GM23248 (cell line): ENCODE measurements at regions not wholly inside any gene's neighbourhood (a gene's known extent, or its start where the extent isn't known, plus 50 kb on each side); places are given as distances from the start of the nearest gene placed in this dataset.
A peak's percentile ranks its signal among the peaks of the same experiment; 100 is the strongest.

ENCODE experiments used
- DNase-seq: peaks from one replicate; pipeline ENCODE4 v3.0.0-alpha.2; 2015
- H2AFZ ChIP-seq: fragments of 200-600 bp; sonication (generic); 2 replicates; pipeline ENCODE4 v1.6.1; 2016; ENCODE audit warnings: antibody characterized with exemption
- H3F3A ChIP-seq: fragments of 200-600 bp; sonication (generic); 2 replicates; pipeline ENCODE4 v1.6.1; 2016; ENCODE audit warnings: mild to moderate bottlenecking, antibody characterized with exemption, mixed run types; ENCODE audit not compliant: insufficient read depth
- H3K27ac ChIP-seq: fragments of 200-600 bp; sonication (generic); 2 replicates; pipeline ENCODE4 v1.5.1; 2016; ENCODE audit warnings: mild to moderate bottlenecking
- H3K27me3 ChIP-seq: fragments of 200-600 bp; sonication (generic); replicated peaks from 2 replicates; pipeline ENCODE4 v1.6.1; 2016; ENCODE audit warnings: mild to moderate bottlenecking; ENCODE audit not compliant: insufficient read depth
- H3K36me3 ChIP-seq: fragments of 200-600 bp; sonication (generic); 2 replicates; pipeline ENCODE4 v1.6.1; 2016; ENCODE audit warnings: low read depth, mild to moderate bottlenecking
- H3K4me1 ChIP-seq: fragments of 200-600 bp; sonication (generic); 2 replicates; pipeline ENCODE4 v1.6.1; 2016; ENCODE audit warnings: mild to moderate bottlenecking; ENCODE audit not compliant: insufficient read depth
- H3K4me2 ChIP-seq: fragments of 200-600 bp; sonication (generic); one replicate; pipeline ENCODE4 v1.6.1; 2016; ENCODE audit warnings: mild to moderate bottlenecking; ENCODE audit not compliant: unreplicated experiment
- H3K4me3 ChIP-seq: fragments of 200-600 bp; sonication (generic); 2 replicates; pipeline ENCODE4 v1.5.1; 2016; ENCODE audit warnings: mild to moderate bottlenecking
- H3K79me2 ChIP-seq: fragments of 200-600 bp; sonication (generic); 2 replicates; pipeline ENCODE4 v1.6.1; 2016; ENCODE audit warnings: mild to moderate bottlenecking; ENCODE audit not compliant: insufficient read depth
- H3K9ac ChIP-seq: fragments of 200-600 bp; sonication (generic); 2 replicates; pipeline ENCODE4 v1.6.1; 2016; ENCODE audit warnings: mild to moderate bottlenecking
- H3K9me2 ChIP-seq: fragments of 200-600 bp; sonication (generic); 2 replicates; pipeline ENCODE4 v1.6.1; 2016; ENCODE audit warnings: mixed run types, mild to moderate bottlenecking, moderate library complexity; ENCODE audit not compliant: insufficient read depth
- H3K9me3 ChIP-seq: fragments of 200-600 bp; sonication (generic); one replicate; pipeline ENCODE4 v1.6.1; 2017; ENCODE audit warnings: low read depth
- H4K20me1 ChIP-seq: fragments of 200-600 bp; sonication (generic); 2 replicates; pipeline ENCODE4 v1.6.0; 2016; ENCODE audit not compliant: insufficient read depth
- EZH2 ChIP-seq: fragments of 200-600 bp; sonication (generic); IDR thresholded peaks from 2 replicates; pipeline ENCODE4 v1.6.1; 2018; ENCODE audit warnings: antibody characterized with exemption, mild to moderate bottlenecking; ENCODE audit not compliant: insufficient read depth, poor library complexity, severe bottlenecking
- EZH2phosphoT487 ChIP-seq: fragments of 200-600 bp; sonication (generic); IDR thresholded peaks from 2 replicates; pipeline ENCODE4 v1.6.1; 2018; ENCODE audit warnings: antibody characterized with exemption, moderate library complexity, mild to moderate bottlenecking, low read depth; ENCODE audit not compliant: insufficient read depth
- WGBS, 2 experiments: methylation state at CpG; one replicate each; pipeline ENCODE4 v1.1.6; 2015 to 2017; ENCODE audit warnings: low lambda C conversion rate in 2 of 2, low coverage in 1 of 2; ENCODE audit errors: missing lambda C conversion rate in 2 of 2; 5-methylcytosine and 5-hydroxymethylcytosine counted together
- in situ Hi-C: fragments of 300-500 bp; cut with MboI; formaldehyde crosslinking; loops from 2 replicates; pipeline ENCODE4 v1.15.0; 2020

- no peak for TF ChIP-seq EZH2phosphoT487
- no peak for TF ChIP-seq EZH2
- no peaks in the 10 kb centered on the region for H3K36me3 ChIP-seq
- no peak overlapping the region for H3K4me2 ChIP-seq
- no peak overlapping the region for H3K9ac ChIP-seq
- H3K9me3 ChIP-seq, result no peaks in the 10 kb centered on the region
- peaks cover 31% of the 10 kb centered on the region for H3F3A ChIP-seq
- H3K79me2 ChIP-seq, result no peaks in the 10 kb centered on the region
- no peak for DNase-seq
- no peaks in the 10 kb centered on the region for H4K20me1 ChIP-seq
- H3K27ac ChIP-seq, result no peak overlapping the region
- no peak overlapping the region for H2AFZ ChIP-seq
- peaks cover 32% of the 10 kb centered on the region for H3K4me1 ChIP-seq
- in situ Hi-C loops, result no loop called here
- no peaks in the 10 kb centered on the region for H3K9me2 ChIP-seq
- WGBS, 2 experiments, result 46 to 47% methylated on average over 2 of the region's 2 CpGs
- H3K27me3 ChIP-seq, result no peaks in the 10 kb centered on the region
- H3K4me3 ChIP-seq, result no peak overlapping the region
Measured at GRCh38 chr6:25051083-25051482, 115.3 kb upstream of the RIPOR2 start.

- Histone ChIP-seq H3K9me2 (no peaks in the 10 kb centered on the region), H3K9me3 (no peaks in the 10 kb centered on the region), H3K79me2 (no peaks in the 10 kb centered on the region), H3K36me3 (no peaks in the 10 kb centered on the region), H4K20me1 (no peaks in the 10 kb centered on the region), H3K27me3 (no peaks in the 10 kb centered on the region), H3K9ac (no peak overlapping the region), H3K4me1 (peaks cover 32% of the 10 kb centered on the region), H3F3A (peaks cover 31% of the 10 kb centered on the region), H3K4me3 (no peak overlapping the region), H3K27ac (no peak overlapping the region), H3K4me2 (no peak overlapping the region), H2AFZ (no peak overlapping the region)
- in situ Hi-C loops, result no loop called here
- 82 to 94% methylated on average over 1 of the region's 1 CpG for WGBS, 2 experiments
- DNase-seq, result no peak
- TF ChIP-seq EZH2 (no peak), EZH2phosphoT487 (no peak)
Measured at GRCh38 chr6:25052181-25052580, 116.4 kb upstream of the RIPOR2 start.

- Histone ChIP-seq H4K20me1 (no peaks in the 10 kb centered on the region), H3K4me2 (peak overlapping the region; percentile 68), H3K27ac (peak overlapping the region; percentile 84), H3K9ac (peak overlapping the region; percentile 56), H3K9me2 (no peaks in the 10 kb centered on the region), H3K27me3 (no peaks in the 10 kb centered on the region), H3K4me3 (peak overlapping the region; percentile 49), H3K79me2 (no peaks in the 10 kb centered on the region), H3K36me3 (no peaks in the 10 kb centered on the region), H3F3A (peaks cover 31% of the 10 kb centered on the region), H3K4me1 (peaks cover 32% of the 10 kb centered on the region), H2AFZ (peak overlapping the region; percentile 49), H3K9me3 (no peaks in the 10 kb centered on the region)
- in situ Hi-C loops, result no loop called here
- no peak for TF ChIP-seq EZH2
- TF ChIP-seq EZH2phosphoT487, result peak; percentile 65; the same call in 1 of the 2 replicates
- WGBS, 2 experiments, result 15 to 28% methylated on average over 2 of the region's 2 CpGs
- peak; percentile 82 for DNase-seq
Measured at GRCh38 chr6:25053875-25054371, 118.2 kb upstream of the RIPOR2 start.

GRCh38 chr6:25054469-25054868, 118.7 kb upstream of the RIPOR2 start:
- WGBS, 2 experiments, result 29 to 31% methylated on average over 3 of the region's 3 CpGs
- H3K27ac ChIP-seq, result peak overlapping the region; percentile 84
- in situ Hi-C loops, result no loop called here
- peak; percentile 88 for DNase-seq
- H3K4me2 ChIP-seq, result peak overlapping the region; percentile 68
- H4K20me1 ChIP-seq, result no peaks in the 10 kb centered on the region
- peaks cover 31% of the 10 kb centered on the region for H3F3A ChIP-seq
- H3K4me3 ChIP-seq, result peak overlapping the region; percentile 49
- no peaks in the 10 kb centered on the region for H3K79me2 ChIP-seq
- H3K9me3 ChIP-seq, result no peaks in the 10 kb centered on the region
- H3K9ac ChIP-seq, result peak overlapping the region; percentile 56
- TF ChIP-seq EZH2 (no peak), EZH2phosphoT487 (no peak)
- H3K9me2 ChIP-seq, result no peaks in the 10 kb centered on the region
- H3K27me3 ChIP-seq, result no peaks in the 10 kb centered on the region
- H3K4me1 ChIP-seq, result peaks cover 32% of the 10 kb centered on the region
- H3K36me3 ChIP-seq, result no peaks in the 10 kb centered on the region
- peak overlapping the region; percentile 49 for H2AFZ ChIP-seq

GRCh38 chr6:25056130-25056529, 120.4 kb upstream of the RIPOR2 start:
- TF ChIP-seq EZH2 (no peak), EZH2phosphoT487 (no peak)
- Histone ChIP-seq H3K4me2 (no peak overlapping the region), H3K4me3 (no peak overlapping the region), H3K27me3 (no peaks in the 10 kb centered on the region), H4K20me1 (no peaks in the 10 kb centered on the region), H3K79me2 (no peaks in the 10 kb centered on the region), H3K9me3 (no peaks in the 10 kb centered on the region), H3K9ac (no peak overlapping the region), H3F3A (peaks cover 31% of the 10 kb centered on the region), H3K9me2 (no peaks in the 10 kb centered on the region), H2AFZ (no peak overlapping the region), H3K27ac (no peak overlapping the region), H3K4me1 (peaks cover 23% of the 10 kb centered on the region), H3K36me3 (no peaks in the 10 kb centered on the region)
- WGBS, 2 experiments, result 82 to 89% methylated on average over 3 of the region's 3 CpGs
- in situ Hi-C loops, result no loop called here
- no peak for DNase-seq
